Karpas-422 (cell line): ENCODE measurements at regions not wholly inside any gene's neighbourhood (a gene's known extent, or its start where the extent isn't known, plus 50 kb on each side); places are given as distances from the start of the nearest gene placed in this dataset.

Experiments
- DNase-seq: peaks from one replicate; pipeline ENCODE4 v3.0.0-alpha.2; 2015
- H2AFZ ChIP-seq: fragments of 200-600 bp; sonication (generic); 2 replicates; pipeline ENCODE4 v1.6.1; 2014; ENCODE audit warnings: antibody characterized with exemption, low read length, mixed read lengths
- H3K27ac ChIP-seq: fragments of 200-600 bp; sonication (generic); 2 replicates; pipeline ENCODE4 v1.5.1; 2014; ENCODE audit warnings: mild to moderate bottlenecking, low read length, moderate library complexity
- H3K27me3 ChIP-seq: fragments of 200-600 bp; sonication (generic); 2 replicates; pipeline ENCODE4 v1.6.1; 2014; ENCODE audit warnings: low read length, mixed read lengths
- H3K36me3 ChIP-seq: fragments of 200-600 bp; sonication (generic); 2 replicates; pipeline ENCODE4 v1.6.1; 2014; ENCODE audit warnings: low read length, mixed read lengths; ENCODE audit not compliant: insufficient read depth
- H3K4me1 ChIP-seq: fragments of 200-600 bp; sonication (generic); 2 replicates; pipeline ENCODE4 v1.6.1; 2014; ENCODE audit warnings: mild to moderate bottlenecking, low read length, mixed read lengths
- H3K4me2 ChIP-seq: fragments of 200-600 bp; sonication (generic); 2 replicates; pipeline ENCODE4 v1.6.1; 2014; ENCODE audit warnings: low read length, low read depth, mild to moderate bottlenecking; ENCODE audit not compliant: poor library complexity, severe bottlenecking
- H3K4me3 ChIP-seq: fragments of 200-600 bp; sonication (generic); 2 replicates; pipeline ENCODE4 v1.5.1; 2014; ENCODE audit warnings: mild to moderate bottlenecking, antibody characterized with exemption, low read length, mixed read lengths
- H3K79me2 ChIP-seq: fragments of 200-600 bp; sonication (generic); 2 replicates; pipeline ENCODE4 v1.6.1; 2014; ENCODE audit warnings: mild to moderate bottlenecking, low read length, mixed read lengths
- H3K9ac ChIP-seq: fragments of 200-600 bp; sonication (generic); 2 replicates; pipeline ENCODE4 v1.6.0; 2014; ENCODE audit warnings: low read length
- H3K9me2 ChIP-seq: fragments of 200-600 bp; sonication (generic), shearing (Covaris generic); replicated peaks from 2 replicates; pipeline ENCODE4 v1.6.0; 2014; ENCODE audit warnings: mild to moderate bottlenecking, low read length, moderate library complexity; ENCODE audit not compliant: insufficient read depth
- H3K9me3 ChIP-seq: fragments of 300-700, 200-600 bp; sonication (generic); 2 replicates; pipeline ENCODE4 v1.6.1; 2014; ENCODE audit warnings: low read length, mixed read lengths
- H4K20me1 ChIP-seq: fragments of 200-600 bp; sonication (generic); 2 replicates; pipeline ENCODE4 v1.6.1; 2014; ENCODE audit warnings: mild to moderate bottlenecking, antibody characterized with exemption, low read length, low read depth; ENCODE audit not compliant: insufficient read depth

DNA sequence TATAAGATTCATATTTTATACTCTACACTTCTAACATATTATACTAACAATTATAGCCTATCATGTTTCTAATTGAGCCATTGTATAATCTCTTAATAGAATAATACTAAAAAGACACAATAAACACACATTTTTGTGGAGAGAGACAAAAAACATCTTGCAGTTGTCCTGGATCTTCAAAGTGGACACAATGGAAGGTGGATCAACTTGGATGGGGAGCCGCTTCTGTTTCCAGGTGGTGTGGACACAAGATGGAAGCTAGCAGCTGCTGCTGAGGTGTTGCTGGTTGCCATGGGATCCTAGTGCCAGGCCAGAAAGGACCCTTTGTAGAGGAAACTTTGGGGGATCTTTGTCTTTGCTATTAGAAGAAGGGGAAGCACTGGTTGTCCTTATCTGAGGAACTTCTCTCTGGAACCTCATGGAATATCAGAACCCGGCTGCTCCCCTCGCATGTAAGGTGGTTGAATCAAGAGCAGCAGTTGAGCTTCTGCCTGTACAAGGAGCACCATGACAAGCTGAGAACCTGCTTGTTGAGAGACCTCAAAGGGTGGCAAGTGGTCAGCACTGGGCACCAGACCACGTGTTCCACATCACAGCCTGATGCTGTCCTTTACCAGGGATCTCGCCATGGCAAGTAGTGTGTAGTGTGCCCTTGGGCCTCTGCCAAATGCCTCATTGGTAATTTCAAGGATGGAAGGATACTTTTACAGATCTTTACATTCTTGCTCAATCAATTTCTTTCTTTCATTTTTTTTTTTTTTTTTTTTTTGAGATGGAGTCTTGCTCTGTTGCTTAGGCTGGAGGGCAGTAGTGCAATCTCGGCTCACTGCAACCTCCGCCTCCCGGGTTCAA is 232.2 kb downstream of the MYCN start:
- DNase-seq: no peak
- H3K27ac ChIP-seq: no peak overlapping the region
- H2AFZ ChIP-seq: no peak overlapping the region
- H3K4me3 ChIP-seq: no peak overlapping the region
- H3K9ac ChIP-seq: no peak overlapping the region
- H3K9me2 ChIP-seq: no peaks in the 10 kb centered on the region
- H3K27me3 ChIP-seq: no peaks in the 10 kb centered on the region
- H3K79me2 ChIP-seq: no peaks in the 10 kb centered on the region
- H3K4me1 ChIP-seq: no peaks in the 10 kb centered on the region
- H4K20me1 ChIP-seq: no peaks in the 10 kb centered on the region
- H3K9me3 ChIP-seq: no peaks in the 10 kb centered on the region
- no peak overlapping the region for H3K4me2 ChIP-seq
- no peaks in the 10 kb centered on the region for H3K36me3 ChIP-seq

DNA sequence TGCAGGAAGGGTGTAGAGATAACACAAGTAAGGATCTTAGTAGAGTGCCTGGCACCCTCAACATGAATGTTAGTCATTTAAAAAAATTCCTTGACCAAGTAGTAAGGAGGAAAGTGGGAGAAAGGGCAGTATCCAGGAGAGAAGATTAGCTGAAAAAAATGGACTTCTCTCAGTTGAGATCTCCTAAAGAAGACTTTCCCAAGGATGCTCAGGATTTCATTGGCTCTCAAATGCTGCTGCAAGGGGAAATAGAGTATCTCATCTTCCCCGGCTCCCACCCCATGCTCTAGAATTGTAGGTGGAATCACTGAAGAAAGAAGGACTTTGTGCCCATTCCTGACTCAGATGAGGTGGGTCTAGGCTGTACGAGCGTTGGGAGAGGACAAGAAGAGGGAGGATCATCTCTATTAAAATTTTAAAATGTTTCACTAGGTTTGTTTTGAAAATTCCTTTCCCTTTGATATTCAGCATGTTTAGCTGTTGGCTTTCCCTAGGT is 231.1 kb downstream of the MYCN start:
- DNase-seq: no peak
- no peak overlapping the region for H2AFZ ChIP-seq
- H3K4me1 ChIP-seq: no peaks in the 10 kb centered on the region
- no peak overlapping the region for H3K27ac ChIP-seq
- H3K27me3 ChIP-seq: no peaks in the 10 kb centered on the region
- no peak overlapping the region for H3K9ac ChIP-seq
- H3K4me3 ChIP-seq: no peak overlapping the region
- no peak overlapping the region for H3K4me2 ChIP-seq
- H3K36me3 ChIP-seq: no peaks in the 10 kb centered on the region
- no peaks in the 10 kb centered on the region for H3K79me2 ChIP-seq
- H3K9me2 ChIP-seq: no peaks in the 10 kb centered on the region
- no peaks in the 10 kb centered on the region for H3K9me3 ChIP-seq
- no peaks in the 10 kb centered on the region for H4K20me1 ChIP-seq

DNA sequence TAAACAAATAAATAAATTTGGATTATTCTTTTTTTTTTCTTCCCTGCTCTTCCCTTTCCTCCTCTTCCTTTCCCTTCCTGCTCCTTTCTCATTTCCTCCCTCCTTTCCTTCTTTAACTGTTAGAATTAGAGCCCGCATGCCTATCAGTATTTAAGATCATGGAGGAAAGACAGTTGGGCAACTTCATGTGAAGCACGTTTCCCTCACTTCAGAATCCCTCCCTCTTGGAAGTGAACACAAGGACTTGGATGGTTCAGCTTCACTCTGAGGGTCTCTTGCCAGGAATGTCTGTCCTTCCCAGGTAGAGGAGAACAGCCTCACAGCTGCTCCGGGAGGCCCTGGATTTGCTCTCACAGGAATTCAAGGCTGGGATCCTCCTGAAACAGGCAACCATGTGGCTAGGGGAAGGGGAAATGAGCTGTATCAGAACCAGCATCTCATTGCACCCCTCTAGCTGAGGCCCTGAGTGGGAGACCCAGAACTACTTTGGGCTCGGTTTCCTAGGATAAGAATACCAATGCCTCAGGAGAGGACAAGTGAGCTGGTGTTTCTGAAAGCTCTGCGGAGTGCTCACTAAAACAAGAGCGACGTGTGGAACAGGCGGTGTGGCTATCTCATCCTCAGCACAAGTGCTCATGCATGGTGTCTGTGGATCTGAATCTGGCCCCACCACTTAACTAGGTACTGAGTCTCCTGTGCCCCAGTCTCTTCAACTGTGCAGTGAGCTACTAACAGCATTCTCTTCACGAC is 230.5 kb downstream of the MYCN start:
- no peaks in the 10 kb centered on the region for H3K79me2 ChIP-seq
- H3K9me2 ChIP-seq: no peaks in the 10 kb centered on the region
- no peak overlapping the region for H2AFZ ChIP-seq
- no peak overlapping the region for H3K27ac ChIP-seq
- no peak overlapping the region for H3K4me3 ChIP-seq
- no peak overlapping the region for H3K4me2 ChIP-seq
- no peaks in the 10 kb centered on the region for H3K36me3 ChIP-seq
- H3K9ac ChIP-seq: no peak overlapping the region
- DNase-seq: no peak
- H3K9me3 ChIP-seq: no peaks in the 10 kb centered on the region
- H3K27me3 ChIP-seq: no peaks in the 10 kb centered on the region
- no peaks in the 10 kb centered on the region for H3K4me1 ChIP-seq
- no peaks in the 10 kb centered on the region for H4K20me1 ChIP-seq

DNA sequence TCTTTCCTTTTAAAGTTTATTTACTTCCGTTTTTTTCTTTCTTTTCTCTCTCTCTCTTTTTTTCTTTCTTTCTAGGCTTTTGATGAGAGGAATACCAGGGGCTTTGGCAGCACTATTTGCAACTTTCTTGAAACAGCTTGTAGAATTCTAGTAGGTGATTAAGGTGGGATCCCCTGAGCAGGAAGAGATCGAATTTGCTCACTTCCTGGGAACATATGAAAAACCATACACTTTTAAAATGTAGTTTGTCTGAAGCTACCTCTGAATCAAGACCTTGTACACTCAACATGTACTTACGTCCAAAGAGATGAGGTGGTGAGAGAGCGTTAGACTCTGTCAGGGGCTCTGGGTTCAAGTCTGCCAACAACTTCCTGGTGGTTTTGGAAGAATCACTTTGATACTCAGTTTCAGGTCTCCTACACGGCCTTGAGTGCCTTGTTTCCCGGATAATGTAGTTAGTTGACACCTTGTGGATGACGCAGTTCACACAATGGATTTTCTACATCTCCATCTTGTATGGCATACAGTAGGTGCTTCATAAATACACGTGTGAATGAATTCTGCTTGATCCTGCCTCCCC is 229.1 kb downstream of the MYCN start:
- H4K20me1 ChIP-seq: no peaks in the 10 kb centered on the region
- H3K9ac ChIP-seq: no peak overlapping the region
- no peaks in the 10 kb centered on the region for H3K36me3 ChIP-seq
- H3K9me2 ChIP-seq: no peaks in the 10 kb centered on the region
- no peaks in the 10 kb centered on the region for H3K27me3 ChIP-seq
- no peak overlapping the region for H3K4me2 ChIP-seq
- no peak overlapping the region for H2AFZ ChIP-seq
- H3K4me1 ChIP-seq: peaks cover 5% of the 10 kb centered on the region; the same call in 1 of the 2 replicates
- H3K9me3 ChIP-seq: no peaks in the 10 kb centered on the region
- no peak overlapping the region for H3K27ac ChIP-seq
- H3K4me3 ChIP-seq: no peak overlapping the region
- no peak for DNase-seq
- no peaks in the 10 kb centered on the region for H3K79me2 ChIP-seq

DNA sequence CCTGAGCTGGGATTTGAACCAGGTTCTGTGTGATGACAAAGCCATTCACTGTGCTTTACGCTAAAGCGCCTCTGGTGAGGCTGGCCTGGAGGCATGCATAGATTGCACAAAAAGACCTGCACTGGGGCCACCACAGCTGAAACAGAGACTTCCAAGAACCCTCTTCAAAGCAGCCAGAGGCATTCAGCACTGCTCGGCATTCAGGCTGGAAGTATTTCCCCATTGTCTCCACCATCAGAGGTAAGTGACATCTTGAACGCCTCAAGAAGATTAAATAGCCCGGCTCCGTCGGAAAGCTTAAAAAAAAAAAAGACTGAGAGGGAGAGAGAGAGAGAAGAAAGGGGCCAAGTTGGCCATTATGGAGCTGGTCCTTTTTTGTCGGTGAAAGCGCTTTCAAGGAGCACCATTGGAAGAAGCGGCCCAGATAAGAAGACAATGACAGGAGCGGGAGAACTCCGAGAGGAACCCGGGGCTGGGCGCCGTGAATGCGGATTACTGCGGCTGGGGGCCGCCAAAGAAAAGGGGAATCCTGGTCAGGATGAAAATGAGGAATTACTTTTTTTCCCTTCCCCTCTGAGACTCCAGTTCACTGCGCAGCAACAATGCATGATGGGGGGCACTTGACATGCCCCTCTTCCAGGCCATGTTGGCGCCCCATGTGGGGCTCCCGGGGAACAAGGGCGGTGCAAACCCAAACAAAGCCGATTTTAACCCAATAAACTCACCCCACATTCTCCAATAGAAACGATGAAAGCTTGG is 228.3 kb downstream of the MYCN start:
- no peaks in the 10 kb centered on the region for H4K20me1 ChIP-seq
- no peak overlapping the region for H3K27ac ChIP-seq
- H3K27me3 ChIP-seq: no peaks in the 10 kb centered on the region
- no peak overlapping the region for H3K9ac ChIP-seq
- no peak overlapping the region for H2AFZ ChIP-seq
- no peaks in the 10 kb centered on the region for H3K36me3 ChIP-seq
- H3K79me2 ChIP-seq: no peaks in the 10 kb centered on the region
- no peaks in the 10 kb centered on the region for H3K9me3 ChIP-seq
- no peaks in the 10 kb centered on the region for H3K9me2 ChIP-seq
- H3K4me2 ChIP-seq: no peak overlapping the region
- H3K4me1 ChIP-seq: peaks cover 5% of the 10 kb centered on the region; the same call in 1 of the 2 replicates
- no peak for DNase-seq
- H3K4me3 ChIP-seq: no peak overlapping the region

DNA sequence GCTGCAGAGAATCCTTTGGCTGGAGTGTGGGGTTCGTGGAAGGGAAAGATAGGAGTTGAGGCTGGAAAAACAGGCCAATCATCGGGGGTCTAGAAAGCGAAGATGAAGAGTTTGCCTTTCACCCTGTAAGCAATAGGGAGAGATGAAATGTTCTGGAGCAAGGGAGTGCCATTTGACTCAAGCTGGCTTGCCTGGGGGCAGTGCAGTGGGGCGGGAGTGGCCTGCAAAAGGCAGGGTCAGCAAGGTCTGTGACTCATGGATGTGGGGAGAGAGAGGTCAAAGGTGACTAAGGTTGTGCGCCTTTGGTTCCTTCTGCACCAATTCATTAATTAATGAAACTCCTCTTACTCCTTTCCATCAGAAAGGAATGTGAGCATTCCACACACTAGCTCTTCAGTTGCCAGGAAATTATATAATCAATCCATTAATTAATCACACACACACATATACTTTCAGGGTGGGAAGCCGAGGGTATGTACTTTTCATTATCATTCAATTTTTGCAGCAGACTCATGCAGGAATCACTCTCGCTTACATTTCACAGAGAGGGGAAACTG is 227.6 kb downstream of the MYCN start:
- no peak overlapping the region for H2AFZ ChIP-seq
- no peaks in the 10 kb centered on the region for H3K79me2 ChIP-seq
- H4K20me1 ChIP-seq: no peaks in the 10 kb centered on the region
- H3K9me2 ChIP-seq: no peaks in the 10 kb centered on the region
- no peak overlapping the region for H3K4me3 ChIP-seq
- no peak overlapping the region for H3K4me2 ChIP-seq
- H3K36me3 ChIP-seq: no peaks in the 10 kb centered on the region
- H3K4me1 ChIP-seq: peaks cover 5% of the 10 kb centered on the region; the same call in 1 of the 2 replicates
- H3K27me3 ChIP-seq: no peaks in the 10 kb centered on the region
- H3K9me3 ChIP-seq: no peaks in the 10 kb centered on the region
- H3K9ac ChIP-seq: no peak overlapping the region
- no peak overlapping the region for H3K27ac ChIP-seq
- DNase-seq: no peak

DNA sequence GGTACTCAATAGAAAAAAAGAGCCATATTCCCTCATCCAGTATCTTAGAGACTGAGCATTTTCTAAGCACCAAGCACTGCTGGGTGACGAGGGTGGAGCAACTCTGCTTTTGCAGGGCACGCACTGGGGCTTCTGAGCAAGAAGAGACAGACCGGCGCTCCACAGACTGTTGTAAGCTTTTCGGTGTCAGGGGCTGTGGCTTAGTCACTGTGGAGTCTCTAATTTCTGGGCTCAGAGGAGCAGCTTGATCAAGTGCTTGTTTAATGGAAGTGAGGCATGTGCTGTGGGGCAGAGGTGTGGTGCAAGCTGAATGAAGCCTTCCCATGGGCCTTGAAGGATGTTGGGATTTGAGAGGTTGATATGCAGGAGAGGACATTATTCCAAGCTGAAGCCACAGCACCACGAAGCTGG is 227.1 kb downstream of the MYCN start:
- Histone ChIP-seq H3K36me3 (no peaks in the 10 kb centered on the region), H2AFZ (no peak overlapping the region), H3K9me2 (no peaks in the 10 kb centered on the region), H3K27me3 (no peaks in the 10 kb centered on the region), H3K9ac (no peak overlapping the region), H3K9me3 (no peaks in the 10 kb centered on the region), H3K27ac (no peak overlapping the region), H3K4me1 (peaks cover 5% of the 10 kb centered on the region; the same call in 1 of the 2 replicates), H3K79me2 (no peaks in the 10 kb centered on the region), H3K4me3 (no peak overlapping the region), H4K20me1 (no peaks in the 10 kb centered on the region), H3K4me2 (no peak overlapping the region)
- DNase-seq: no peak
